HG03439 (cell line): ENCODE measurements at regions not wholly inside any gene's neighbourhood (a gene's known extent, or its start where the extent isn't known, plus 50 kb on each side); places are given as distances from the start of the nearest gene placed in this dataset.
"Not testable (repeated sequence)": the region's sequence is repeated elsewhere in the genome, so short reads cannot be mapped to it uniquely, and the experiment has no call there.

Source experiments
- ATAC-seq: cut with Tn5 transposase; IDR thresholded peaks from one replicate; pipeline ENCODE4 v1.9.1; 2021; ENCODE audit warnings: mild to moderate bottlenecking, moderate library complexity; ENCODE audit not compliant: unreplicated experiment

DNA sequence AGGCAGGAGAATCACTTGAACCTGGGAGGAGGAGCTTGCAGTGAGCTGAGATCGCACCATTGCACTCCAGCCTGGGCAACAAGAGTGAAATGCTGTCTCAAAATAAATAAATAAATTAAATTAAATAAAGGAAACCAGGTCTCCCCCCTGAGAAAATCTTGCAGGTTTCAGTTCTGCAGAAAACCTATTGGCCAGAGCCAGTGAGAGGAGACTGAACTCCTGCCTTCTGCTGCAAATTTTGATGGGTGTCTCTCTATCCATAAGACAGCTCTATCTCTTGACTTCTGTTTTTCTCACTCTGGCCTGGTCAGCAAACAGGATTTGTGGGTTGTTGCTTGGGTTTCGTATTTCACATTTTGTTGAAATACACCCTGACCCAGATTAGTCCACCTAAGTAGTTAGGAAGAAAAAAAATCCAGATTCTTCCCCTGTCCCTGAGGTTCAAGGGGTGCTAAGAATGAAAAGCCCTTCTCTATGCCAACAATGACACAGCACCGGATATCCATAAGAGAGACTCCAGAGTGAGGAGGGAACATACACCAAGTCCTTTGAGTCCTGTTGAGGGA is 86.7 kb upstream of the MAP4K4 start:
- ATAC-seq, result no peak

DNA sequence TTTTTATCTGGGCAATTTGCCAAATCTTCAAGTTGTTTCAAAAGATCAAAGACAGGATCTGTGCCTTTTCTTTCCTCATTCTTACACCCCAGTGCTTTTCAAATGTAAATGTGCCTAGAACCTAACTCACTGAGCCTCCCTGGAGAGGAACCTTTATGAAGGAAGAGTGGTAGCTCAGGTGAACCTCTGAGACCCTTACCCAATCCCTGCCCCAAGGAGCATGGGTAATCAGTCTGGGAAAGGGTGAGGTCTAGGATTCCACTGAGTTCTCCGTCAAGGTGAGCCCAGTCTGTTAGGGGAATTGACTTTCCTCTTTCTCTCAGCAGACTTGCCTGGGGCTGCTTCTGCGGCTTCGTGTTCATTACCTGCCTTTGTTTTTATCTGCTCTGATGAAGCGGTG is 88.1 kb upstream of the MAP4K4 start:
- no peak for ATAC-seq

DNA sequence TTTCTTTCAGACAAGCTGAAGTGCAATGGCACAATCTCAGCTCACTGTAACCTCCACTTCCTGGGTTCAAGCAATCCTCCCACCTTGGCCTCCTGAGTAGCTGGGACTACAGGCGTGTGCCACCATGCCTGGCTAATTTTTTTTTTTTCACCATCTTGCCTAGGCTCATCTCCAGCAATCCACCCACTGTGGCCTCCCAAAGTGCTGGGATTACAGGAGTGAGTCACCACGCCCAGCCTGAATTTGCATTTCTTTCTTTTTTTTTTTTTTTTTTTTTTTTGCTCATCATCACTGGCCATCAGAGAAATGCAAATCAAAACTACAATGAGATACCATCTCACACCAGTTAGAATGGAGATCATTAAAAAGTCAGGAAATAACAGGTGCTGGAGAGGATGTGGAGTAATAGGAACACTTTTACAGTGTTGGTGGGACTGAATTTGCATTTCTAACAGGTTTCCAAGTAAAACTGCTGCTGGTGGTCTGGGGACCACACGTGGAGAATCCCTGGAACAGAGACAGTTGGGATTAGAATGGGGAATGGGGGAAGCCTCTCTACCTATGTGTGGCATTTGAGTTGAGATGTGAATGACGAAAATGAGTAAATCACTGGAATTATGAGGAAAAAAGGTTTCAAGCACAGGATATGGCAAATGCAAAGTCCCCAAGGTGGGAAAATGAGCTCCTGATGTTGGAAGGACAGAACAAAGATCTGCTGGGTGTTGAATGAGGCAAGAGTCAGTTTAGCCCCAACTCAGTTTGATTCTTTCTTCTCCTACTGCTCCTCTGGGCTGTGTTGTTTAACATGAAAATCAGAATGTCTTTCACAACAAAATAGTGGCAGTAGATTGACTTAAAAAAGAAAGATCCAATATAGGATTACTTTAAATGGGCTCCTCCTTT is 88.8 kb upstream of the MAP4K4 start:
- ATAC-seq, result no peak

DNA sequence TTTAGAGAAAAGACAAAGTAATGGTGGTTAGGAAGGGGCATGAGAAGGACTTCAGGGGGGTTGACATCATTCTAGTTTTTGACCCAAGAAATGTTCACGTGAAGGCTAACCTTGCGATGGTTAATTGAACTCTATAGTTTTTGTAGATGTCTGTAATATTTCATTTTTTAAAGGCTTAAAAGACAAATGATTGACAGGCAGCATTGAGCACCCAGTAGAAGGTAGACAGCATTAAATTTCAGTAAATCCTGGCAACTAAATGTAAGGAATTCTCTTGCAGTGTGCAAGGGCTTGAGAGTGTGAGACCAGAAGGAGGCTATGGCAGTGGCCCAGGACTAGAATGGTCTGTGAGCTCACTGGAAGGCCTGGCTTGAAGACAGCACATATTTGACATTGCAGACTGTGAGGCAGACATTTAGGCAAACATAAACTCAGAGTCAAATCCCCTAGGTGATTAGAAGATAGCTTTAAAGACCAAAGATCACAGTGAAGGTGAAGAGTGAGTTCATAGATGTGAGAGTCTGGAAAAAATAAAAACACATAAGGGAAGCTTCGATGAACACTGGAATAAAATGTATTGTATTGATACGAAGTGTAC is 100.1 kb upstream of the MAP4K4 start:
- ATAC-seq, result no peak

DNA sequence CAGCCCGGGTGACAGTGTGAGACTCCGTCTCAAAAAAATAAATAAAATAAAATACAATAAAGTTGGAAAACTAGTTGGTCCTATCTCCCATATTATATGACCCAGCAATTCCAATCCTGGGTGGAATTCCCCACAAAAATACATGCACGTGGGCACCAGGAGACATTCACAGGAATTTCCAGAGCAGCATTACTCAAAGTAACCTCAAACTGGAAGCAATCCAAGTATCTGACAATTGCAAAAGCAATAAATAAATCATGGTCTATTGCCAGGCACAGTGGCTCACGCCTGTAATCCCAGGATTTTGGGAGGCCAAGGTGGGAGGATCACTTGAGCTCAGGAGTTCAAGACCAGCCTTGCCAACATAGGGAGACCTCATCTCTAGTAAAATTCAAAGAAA is 101.2 kb upstream of the MAP4K4 start:
- ATAC-seq, result no peak

DNA sequence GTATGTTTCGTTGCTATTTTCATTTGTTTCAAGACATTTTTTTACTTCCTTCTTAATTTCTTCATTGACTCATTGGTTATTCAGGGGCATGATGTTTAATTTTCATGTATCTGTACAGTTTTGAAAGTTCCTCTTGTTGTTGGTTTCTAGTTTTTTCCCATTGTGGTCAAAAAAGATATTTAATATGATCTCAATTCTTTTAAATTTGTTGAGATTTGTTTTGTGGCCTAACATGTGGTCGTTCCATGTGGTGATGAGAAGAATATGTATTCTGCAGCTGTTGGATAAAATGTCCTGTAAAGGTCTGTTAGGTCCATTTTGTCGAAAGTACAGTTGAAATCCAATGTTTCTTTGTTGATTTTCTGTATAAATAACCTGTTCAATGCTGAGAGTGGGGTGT is 110.3 kb upstream of the MAP4K4 start:
- no peak for ATAC-seq

DNA sequence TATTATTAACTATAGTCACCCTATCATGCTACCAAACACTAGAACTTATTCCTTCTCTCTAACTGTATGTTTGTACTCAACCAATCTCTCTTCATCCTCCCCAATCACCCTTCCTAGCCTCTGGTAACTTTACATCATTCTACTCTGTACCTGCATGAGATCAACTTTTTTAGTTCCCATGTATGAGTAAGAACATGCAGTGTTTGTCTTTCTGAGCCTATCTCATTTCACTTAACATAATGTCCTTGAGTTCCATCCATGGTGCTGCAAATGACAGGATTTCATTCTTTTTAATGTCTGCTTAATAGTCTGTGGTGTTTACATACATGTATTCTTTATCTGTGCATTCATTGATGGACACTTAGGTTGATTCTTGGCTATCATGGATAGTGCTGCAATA is 108.9 kb upstream of the RFX8 start:
- ATAC-seq, result no peak

DNA sequence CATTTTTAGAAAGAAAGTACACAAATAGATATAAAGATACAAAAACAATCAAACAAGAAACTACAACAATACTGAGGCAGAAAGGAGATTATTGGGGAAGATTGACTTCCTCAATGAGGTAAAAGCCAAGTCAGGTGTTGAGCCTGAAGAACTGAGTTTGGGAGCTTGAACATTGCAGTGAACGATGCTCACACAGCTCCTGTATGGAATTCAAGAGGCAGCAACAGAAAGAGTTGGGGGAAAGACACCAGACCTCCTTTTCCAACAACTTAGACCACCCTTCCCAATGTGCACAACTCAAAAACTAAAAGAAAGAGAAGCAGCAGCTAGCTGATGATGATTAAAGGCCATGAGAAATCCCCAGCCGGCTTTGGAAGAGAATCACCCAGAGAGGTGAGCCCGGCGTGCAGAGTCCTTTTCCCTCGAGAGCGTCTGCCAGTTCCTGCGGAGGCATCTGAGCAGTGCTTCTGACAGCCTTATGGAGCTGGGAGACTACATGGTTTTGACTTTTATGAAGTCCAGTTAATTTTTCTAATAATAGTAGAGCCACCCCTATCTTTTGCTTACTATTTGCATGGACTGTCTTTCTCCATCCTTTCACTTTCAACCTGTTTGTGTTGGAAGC is 106.9 kb upstream of the RFX8 start:
- ATAC-seq, result no peak

DNA sequence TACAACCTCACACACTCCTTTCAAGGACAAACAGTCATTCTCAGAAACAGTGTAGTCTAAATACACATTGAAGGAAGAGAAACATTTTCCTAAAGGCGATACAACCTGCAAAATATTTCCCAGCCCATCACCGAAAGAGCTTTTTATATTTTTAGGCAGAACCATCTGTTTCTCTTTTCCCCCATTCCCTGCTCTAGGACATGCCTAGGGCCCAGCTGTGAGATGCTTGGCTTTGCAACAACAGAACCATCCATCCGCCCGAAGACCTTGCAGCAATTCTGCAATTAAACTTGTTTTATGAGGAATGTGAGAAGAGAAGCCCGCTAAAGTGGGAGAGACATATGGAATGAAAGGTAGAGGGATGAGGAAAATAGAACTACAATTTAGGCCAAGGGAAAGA is 105.6 kb upstream of the RFX8 start:
- ATAC-seq, result no peak

DNA sequence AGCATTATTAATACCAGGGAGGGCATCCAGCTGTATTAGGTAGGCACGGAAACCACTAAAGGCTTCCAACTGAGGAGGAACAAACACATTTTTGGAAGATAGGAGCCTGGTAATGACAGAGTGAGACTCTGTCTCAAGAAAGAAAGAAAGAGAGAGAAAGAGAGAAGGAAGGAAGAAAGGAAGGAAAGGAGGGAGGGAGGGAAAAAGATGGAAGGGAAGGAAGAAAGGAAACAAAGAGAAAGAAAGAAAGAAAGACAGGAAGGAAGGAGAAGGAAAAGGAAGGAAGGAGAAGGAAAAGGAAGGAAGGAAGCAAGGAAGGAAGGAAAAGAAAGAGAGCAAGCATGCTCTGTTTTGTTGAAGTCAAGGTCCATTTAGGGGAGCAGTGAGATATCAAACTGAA is 103.8 kb upstream of the RFX8 start:
- no peak for ATAC-seq

DNA sequence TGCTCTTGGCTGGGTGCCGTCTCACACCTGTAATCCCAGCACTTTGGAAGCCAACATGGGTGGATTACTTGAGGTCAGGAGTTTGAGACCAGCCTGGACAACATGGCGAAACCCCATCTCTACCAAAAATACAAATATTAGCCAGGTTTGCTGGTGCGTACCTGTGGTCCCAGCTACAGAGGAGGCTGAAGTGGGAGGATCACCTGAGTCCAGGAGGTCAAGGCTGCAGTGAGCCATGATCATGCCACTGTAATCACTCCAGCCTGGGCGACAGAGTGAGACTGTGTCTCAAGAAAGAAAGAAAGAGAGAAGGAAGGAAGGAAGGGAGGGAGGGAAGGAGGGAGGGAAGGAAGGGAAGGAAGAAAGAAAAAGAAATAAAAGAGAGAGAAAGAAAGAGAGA is 103.2 kb upstream of the RFX8 start:
- not testable (repeated sequence) for ATAC-seq

DNA sequence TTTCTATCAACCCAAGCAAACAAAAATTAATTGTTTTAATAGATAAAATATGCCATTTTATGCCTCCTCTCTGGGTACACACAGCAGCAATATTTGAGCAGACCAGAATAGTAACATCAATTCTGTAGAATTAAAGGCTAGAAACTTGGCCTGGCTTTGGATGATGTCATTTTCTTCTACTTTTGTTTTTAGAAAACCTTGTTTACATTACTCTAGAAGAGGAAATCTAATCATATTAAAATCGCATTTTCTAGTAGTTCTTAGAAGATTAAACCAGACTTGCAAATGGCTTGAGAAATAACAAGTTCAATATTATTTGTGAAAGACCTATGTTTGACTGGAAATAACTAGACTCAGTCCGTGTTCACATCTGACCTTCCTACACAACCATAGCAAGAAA is 102.3 kb upstream of the RFX8 start:
- no peak for ATAC-seq

DNA sequence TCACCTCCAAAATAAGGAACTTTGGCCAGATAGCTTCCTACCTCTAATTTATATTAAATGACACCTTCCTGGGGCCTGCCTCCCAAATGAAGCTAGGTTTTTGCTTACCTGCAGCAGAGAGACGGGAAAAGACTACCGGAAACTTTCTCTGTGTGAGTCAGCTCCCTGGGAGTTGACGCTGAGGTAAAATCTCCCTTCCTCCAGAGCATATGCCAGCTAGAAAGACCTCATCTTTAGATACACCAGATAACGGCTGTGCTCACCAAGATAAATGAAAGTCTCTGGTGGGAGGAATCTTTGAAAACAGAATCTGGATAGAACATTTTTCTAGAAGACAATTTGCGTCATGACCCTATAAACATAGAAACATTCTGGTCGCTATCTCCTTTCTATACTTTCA is 99.7 kb upstream of the RFX8 start:
- ATAC-seq, result no peak

DNA sequence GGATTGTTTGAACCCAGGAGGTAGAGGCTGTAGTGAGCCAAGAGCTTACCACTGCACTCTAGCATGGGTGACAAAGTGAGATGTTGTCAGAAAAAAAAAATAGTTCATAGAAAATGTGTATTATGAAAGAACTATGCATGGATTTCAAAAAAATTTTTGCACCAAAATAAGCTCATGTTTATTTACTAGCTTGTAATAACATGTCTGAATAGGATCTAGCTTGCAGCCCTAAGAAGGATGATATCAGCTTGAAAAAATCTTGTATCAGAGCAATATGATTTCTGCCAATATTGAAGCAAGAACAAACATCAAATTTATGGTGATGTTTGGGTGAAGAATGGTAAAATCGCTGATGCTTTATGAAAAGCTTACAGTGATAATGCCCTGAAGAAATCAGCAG is 97.0 kb upstream of the RFX8 start:
- no peak for ATAC-seq

DNA sequence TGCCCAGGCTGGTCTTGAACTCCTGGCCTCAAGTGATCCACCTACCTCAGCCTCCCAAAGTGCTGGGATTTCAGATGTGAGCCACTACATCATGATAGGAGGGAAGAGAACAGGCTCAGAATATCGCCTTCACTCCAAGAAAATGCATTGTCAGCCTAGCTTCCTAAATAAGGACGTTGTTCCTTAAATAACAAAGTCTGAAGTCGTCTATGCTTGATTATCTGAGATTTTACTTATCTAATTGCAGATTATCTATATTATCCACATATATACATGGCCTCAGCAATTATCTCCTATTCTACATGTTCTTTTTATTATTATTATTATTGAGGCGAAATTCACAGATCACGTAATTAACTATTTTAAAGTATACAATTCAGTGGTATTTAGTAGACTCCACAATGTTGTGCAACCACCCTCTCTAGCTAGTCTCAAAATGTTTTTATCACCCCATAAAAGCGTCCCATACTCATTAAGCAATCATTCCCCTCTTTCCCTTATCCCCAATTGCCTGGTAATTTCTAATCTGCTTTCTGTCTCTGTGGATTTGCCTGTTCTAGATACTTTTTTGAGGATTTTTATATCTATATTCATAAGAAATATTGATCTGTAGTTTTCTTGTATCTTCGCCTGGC is 95.1 kb upstream of the RFX8 start:
- no peak for ATAC-seq

DNA sequence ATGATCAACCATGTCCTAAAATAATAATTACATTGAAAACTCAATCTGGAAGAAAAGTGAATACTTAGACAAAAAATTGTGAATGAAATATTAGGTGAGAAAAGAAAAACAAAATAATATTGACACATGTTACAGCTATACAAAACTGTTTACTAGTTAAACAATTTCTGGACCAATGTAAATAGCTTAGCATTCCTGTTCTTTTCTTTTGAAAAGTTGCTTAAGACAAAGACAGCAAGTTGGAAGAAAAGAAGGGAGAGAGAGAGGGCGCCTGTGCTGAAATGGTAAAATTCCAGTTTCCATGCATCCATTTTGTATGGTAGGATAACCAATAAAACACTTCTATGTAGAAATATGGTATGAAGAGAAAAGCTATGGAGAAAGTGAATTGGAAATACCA is 94.1 kb upstream of the RFX8 start:
- no peak for ATAC-seq

DNA sequence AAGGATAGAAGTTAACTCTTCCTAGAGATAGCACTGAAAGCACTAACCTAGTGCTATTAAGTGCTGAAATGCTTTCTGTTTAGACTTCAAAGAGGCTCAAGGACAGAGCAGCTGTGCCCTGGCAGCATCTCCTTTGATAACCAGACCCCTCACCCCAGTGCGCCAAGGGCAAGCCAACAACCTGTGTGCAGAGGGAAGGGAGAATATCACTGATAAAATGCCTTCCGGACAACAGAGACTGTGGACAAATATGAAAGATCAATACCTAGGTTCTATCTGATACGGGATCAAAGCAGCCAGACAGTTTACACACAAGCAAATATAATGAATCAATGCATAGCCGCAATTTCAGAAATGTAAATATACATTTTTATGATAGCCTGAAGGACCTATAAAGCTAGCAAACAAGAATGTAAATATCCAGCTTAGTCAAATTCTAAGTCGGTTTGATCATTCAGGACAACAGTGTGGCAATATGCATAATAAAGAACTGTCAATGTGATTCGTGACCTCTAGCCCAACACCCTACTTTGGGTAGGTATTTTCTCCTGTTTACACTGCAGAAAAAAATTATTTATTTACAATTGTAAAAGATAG is 91.8 kb upstream of the RFX8 start:
- ATAC-seq, result no peak

DNA sequence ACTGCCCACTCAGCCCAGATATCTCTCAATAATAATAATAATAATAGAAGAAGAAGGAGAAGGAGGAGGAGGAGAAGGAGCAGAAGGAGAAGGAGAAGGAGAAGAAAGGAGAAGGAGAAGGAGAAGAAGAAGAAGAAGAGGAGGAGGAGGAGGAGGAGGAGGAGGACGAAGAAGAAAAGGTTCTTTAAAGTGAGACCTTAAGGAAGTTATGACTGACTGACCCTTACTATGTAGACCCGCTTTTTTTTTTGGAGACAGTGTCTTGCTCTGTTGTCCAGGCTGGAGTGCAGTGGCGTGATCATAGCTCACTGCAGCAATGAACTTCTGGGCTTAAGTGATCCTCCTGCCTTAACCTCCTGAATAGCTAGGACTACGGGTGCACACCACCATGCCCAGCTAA is 88.9 kb upstream of the RFX8 start:
- no peak for ATAC-seq

DNA sequence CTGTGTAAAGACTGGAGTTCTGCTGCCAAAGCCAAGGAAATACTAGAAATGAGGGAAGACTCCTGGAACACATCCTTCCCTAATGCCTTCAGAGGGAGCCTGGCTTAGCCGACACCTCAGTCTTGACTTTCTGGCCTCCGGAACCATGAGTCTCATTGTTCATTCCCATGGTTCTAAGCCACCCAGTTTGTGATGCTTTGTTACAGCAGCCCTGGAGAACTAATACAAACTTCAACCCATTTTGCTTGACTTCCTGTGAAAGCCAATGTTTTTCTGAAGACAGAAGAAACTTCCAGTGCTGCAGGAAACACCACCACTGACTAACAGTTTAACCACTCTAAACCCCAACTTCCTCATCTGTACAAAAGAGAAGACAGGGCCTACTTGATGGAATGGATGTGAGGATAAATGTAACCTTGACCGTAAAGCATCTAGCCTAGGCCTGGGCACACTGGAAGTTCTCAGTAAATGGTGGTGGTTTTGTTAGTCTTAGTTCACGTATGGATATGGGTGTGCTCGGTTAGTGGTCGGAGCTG is 85.9 kb upstream of the RFX8 start:
- no peak for ATAC-seq

DNA sequence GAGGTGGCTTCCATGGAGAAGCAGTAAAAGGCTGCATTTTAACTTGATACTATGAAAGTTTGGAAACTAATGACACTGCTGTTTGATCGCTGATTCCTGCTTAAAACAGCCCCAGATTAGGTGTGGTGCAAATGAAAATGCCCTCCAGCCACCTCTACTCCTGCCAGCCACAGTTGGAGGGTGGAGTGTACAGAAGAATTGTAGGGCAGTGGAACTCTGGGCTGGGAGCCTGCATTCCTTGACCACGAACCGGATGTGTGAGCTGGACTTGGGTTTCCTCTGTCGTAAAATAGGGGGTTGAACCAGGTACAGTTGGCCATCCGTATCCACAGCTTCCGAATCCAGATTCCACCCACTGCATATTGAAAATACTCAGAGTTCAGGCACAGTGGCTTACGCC is 84.6 kb upstream of the RFX8 start:
- ATAC-seq, result no peak
